Sigmoid colon (tissue), 6 donors: ENCODE measurements at regions not wholly inside any gene's neighbourhood (a gene's known extent, or its start where the extent isn't known, plus 50 kb on each side); places are given as distances from the start of the nearest gene placed in this dataset.
A peak's percentile ranks its signal among the peaks of the same experiment; 100 is the strongest.

Experiments
- DNase-seq: peaks from one replicate; pipeline ENCODE4 v3.0.0-alpha.2; 2019
- H3K27ac ChIP-seq, 4 donors: fragments of 200-600 bp; sonication (generic); one replicate each; pipeline ENCODE4 v1.5.1; 2016 to 2019; ENCODE audit warnings: mild to moderate bottlenecking in 1 of 4
- H3K27me3 ChIP-seq, 3 donors: fragments of 200-600 bp; sonication (generic); one replicate each; pipeline ENCODE4 v1.5.1; 2019; ENCODE audit warnings: mild to moderate bottlenecking in 1 of 3
- H3K36me3 ChIP-seq, 4 donors: fragments of 200-600 bp; sonication (generic); one replicate each; pipeline ENCODE4 v1.5.1; 2016 to 2019
- H3K4me1 ChIP-seq, 4 donors: fragments of 200-600 bp; sonication (generic); one replicate each; pipeline ENCODE4 v1.5.1; 2017 to 2019
- H3K4me3 ChIP-seq, 4 donors: fragments of 200-600 bp; sonication (generic); one replicate each; pipeline ENCODE4 v1.5.1; 2017 to 2019; ENCODE audit warnings: mild to moderate bottlenecking in 2 of 4, moderate library complexity in 1 of 4
- H3K9me3 ChIP-seq, 4 donors: fragments of 200-600 bp in 3 of 4; sonication (generic) in 3 of 4; one replicate each; pipeline versions ENCODE4 v1.5.1 to v1.6.1; 2013 to 2019
- CTCF ChIP-seq, 4 experiments: fragments of 450-650 bp in 3 of 4; fragments of 200-600 bp in 1 of 4; IDR thresholded peaks; one replicate each; pipeline ENCODE4 v1.5.1; 2016 to 2019; ENCODE audit warnings: antibody characterized with exemption in 4 of 4, mild to moderate bottlenecking in 3 of 4, moderate library complexity in 2 of 4
- EP300 ChIP-seq, 4 donors: sonication (generic); formaldehyde crosslinking; IDR thresholded peaks; one replicate each; pipeline ENCODE4 v1.6.1; 2017; ENCODE audit warnings: antibody characterized with exemption in 4 of 4
- POLR2A ChIP-seq, 2 donors: fragments of 450-650 bp; IDR thresholded peaks; one replicate each; pipeline ENCODE4 v1.6.1; 2016; ENCODE audit warnings: antibody characterized with exemption in 2 of 2, mild to moderate bottlenecking in 2 of 2, moderate library complexity in 2 of 2
- POLR2AphosphoS5 ChIP-seq, 4 donors: sonication (generic); formaldehyde crosslinking; IDR thresholded peaks; one replicate each; pipeline ENCODE4 v1.6.1; 2017; ENCODE audit warnings: antibody characterized with exemption in 4 of 4
- WGBS, 2 donors: extraction: QIAGEN DNeasy Blood & Tissue Kit; methylation state at CpG; one replicate each; pipeline ENCODE4 v1.1.7; 2013; 5-methylcytosine and 5-hydroxymethylcytosine counted together
- intact Hi-C: fragments of 100-400 bp; cut with DNase I; formaldehyde crosslinking; loops from one replicate; pipeline ENCODE4 v1.15.1; 2023
- donor health status: healthy with polysubstance abuse.
- donor health status: healthy.

- Histone ChIP-seq H3K27ac (no peak overlapping the region), H3K36me3 (no peaks in the 10 kb centered on the region), H3K4me3 (no peak overlapping the region), H3K27me3 (no peaks in the 10 kb centered on the region), H3K4me1 (no peaks in the 10 kb centered on the region), H3K9me3 (no peaks in the 10 kb centered on the region)
- no peak for DNase-seq
- no peak for TF ChIP-seq POLR2AphosphoS5 (IDR thresholded peaks at IDR 0.05)
- TF ChIP-seq CTCF (IDR thresholded peaks at IDR 0.05) = no peak
- no peak for TF ChIP-seq POLR2A (IDR thresholded peaks at IDR 0.05)
- TF ChIP-seq EP300 (IDR thresholded peaks at IDR 0.05) = no peak
- intact Hi-C loops = no loop called here
These were observed 636.0 kb upstream of the LRATD1 start for GRCh38 chr2:13996527-13996926.

- no peaks in the 10 kb centered on the region for H3K27me3 ChIP-seq
- H3K4me3 ChIP-seq = no peak overlapping the region
- DNase-seq = no peak
- no peaks in the 10 kb centered on the region for H3K9me3 ChIP-seq
- no peaks in the 10 kb centered on the region for H3K36me3 ChIP-seq
- H3K4me1 ChIP-seq = peaks cover 0 to 12% (median 3%) of the 10 kb centered on the region in 4 donors
- no peak overlapping the region for H3K27ac ChIP-seq
- intact Hi-C loops = no loop called here
- TF ChIP-seq POLR2AphosphoS5 (IDR thresholded peaks at IDR 0.05) (no peak), POLR2A (IDR thresholded peaks at IDR 0.05) (no peak), CTCF (IDR thresholded peaks at IDR 0.05) (no peak), EP300 (IDR thresholded peaks at IDR 0.05) (no peak)
- 82% methylated on average over 4 of the region's 4 CpGs for WGBS, 2 donors
These were observed 621.3 kb upstream of the LRATD1 start for GRCh38 chr2:14011190-14011589.

- Histone ChIP-seq H3K36me3 (no peaks in the 10 kb centered on the region), H3K27me3 (no peaks in the 10 kb centered on the region), H3K4me3 (no peak overlapping the region)
These were observed 617.3 kb upstream of the LRATD1 start for GRCh38 chr2:14015113-14015630.

GRCh38 chr2:14016289-14016955, 616.1 kb upstream of the LRATD1 start:
- TF ChIP-seq EP300 (IDR thresholded peaks at IDR 0.05) = peak in 1 of 4 donors; percentile 9
- peak in 2 of 4 donors; percentile 13 for TF ChIP-seq POLR2AphosphoS5 (IDR thresholded peaks at IDR 0.05)
- no peak for TF ChIP-seq POLR2A (IDR thresholded peaks at IDR 0.05)
- H3K36me3 ChIP-seq = no peaks in the 10 kb centered on the region
- no peaks in the 10 kb centered on the region for H3K9me3 ChIP-seq
- peaks cover 0 to 25% (median 7%) of the 10 kb centered on the region in 4 donors for H3K4me1 ChIP-seq
- DNase-seq = no peak
- H3K27ac ChIP-seq = no peak overlapping the region
- no peaks in the 10 kb centered on the region for H3K27me3 ChIP-seq
- no peak overlapping the region for H3K4me3 ChIP-seq
- intact Hi-C loops = no loop called here

More at GRCh38 chr2:14015113-14015630, 617.3 kb upstream of the LRATD1 start:
- DNase-seq = no peak
- TF ChIP-seq EP300 (IDR thresholded peaks at IDR 0.05) (no peak), POLR2AphosphoS5 (IDR thresholded peaks at IDR 0.05) (no peak), CTCF (IDR thresholded peaks at IDR 0.05) (no peak), POLR2A (IDR thresholded peaks at IDR 0.05) (no peak)
- intact Hi-C loops = no loop called here
- H3K4me1 ChIP-seq = peaks cover 0 to 25% (median 7%) of the 10 kb centered on the region in 4 donors
- 60 to 70% methylated on average over 4 of the region's 4 CpGs for WGBS, 2 donors
- H3K27ac ChIP-seq = no peak overlapping the region
- no peaks in the 10 kb centered on the region for H3K9me3 ChIP-seq

- Histone ChIP-seq H3K4me1 (peaks cover 0 to 25% (median 7%) of the 10 kb centered on the region in 4 donors), H3K27me3 (no peaks in the 10 kb centered on the region), H3K4me3 (no peak overlapping the region), H3K36me3 (no peaks in the 10 kb centered on the region), H3K9me3 (no peaks in the 10 kb centered on the region), H3K27ac (no peak overlapping the region)
- intact Hi-C loops = no loop called here
- TF ChIP-seq CTCF (IDR thresholded peaks at IDR 0.05) = no peak
- no peak for TF ChIP-seq EP300 (IDR thresholded peaks at IDR 0.05)
- no peak for TF ChIP-seq POLR2A (IDR thresholded peaks at IDR 0.05)
- no peak for TF ChIP-seq POLR2AphosphoS5 (IDR thresholded peaks at IDR 0.05)
- DNase-seq = no peak
- WGBS, 2 donors = 91 to 94% methylated on average over 4 of the region's 4 CpGs
These were observed 613.9 kb upstream of the LRATD1 start for GRCh38 chr2:14018620-14019019.
